NB4 (cell line): ENCODE measurements at regions not wholly inside any gene's neighbourhood (a gene's known extent, or its start where the extent isn't known, plus 50 kb on each side); places are given as distances from the start of the nearest gene placed in this dataset.

ENCODE experiments used
- DNase-seq: peaks from one replicate; pipeline ENCODE4 v3.0.0; 2010; ENCODE audit warnings: low read depth
- H3K4me3 ChIP-seq: one replicate; pipeline ENCODE4 v1.5.1; 2011; ENCODE audit warnings: mild to moderate bottlenecking, low read depth, low read length, moderate library complexity
- MYC ChIP-seq: IDR thresholded peaks from 2 replicates; pipeline ENCODE4 v1.6.1; 2011; ENCODE audit warnings: low read depth, low read length
- POLR2A ChIP-seq: IDR thresholded peaks from 2 replicates; pipeline ENCODE4 v1.6.1; 2011; ENCODE audit warnings: mild to moderate bottlenecking; ENCODE audit not compliant: insufficient read length; ENCODE audit errors: extremely low read depth
- TF ChIP-seq, protein P1 (sequence below): IDR thresholded peaks from 2 replicates; pipeline ENCODE4 v1.6.1; 2011; ENCODE audit warnings: low read depth, low read length
- TF ChIP-seq, protein P2 (sequence below): IDR thresholded peaks from one replicate; pipeline ENCODE4 v1.5.1; 2012; ENCODE audit warnings: low read depth, low read length

DNA sequence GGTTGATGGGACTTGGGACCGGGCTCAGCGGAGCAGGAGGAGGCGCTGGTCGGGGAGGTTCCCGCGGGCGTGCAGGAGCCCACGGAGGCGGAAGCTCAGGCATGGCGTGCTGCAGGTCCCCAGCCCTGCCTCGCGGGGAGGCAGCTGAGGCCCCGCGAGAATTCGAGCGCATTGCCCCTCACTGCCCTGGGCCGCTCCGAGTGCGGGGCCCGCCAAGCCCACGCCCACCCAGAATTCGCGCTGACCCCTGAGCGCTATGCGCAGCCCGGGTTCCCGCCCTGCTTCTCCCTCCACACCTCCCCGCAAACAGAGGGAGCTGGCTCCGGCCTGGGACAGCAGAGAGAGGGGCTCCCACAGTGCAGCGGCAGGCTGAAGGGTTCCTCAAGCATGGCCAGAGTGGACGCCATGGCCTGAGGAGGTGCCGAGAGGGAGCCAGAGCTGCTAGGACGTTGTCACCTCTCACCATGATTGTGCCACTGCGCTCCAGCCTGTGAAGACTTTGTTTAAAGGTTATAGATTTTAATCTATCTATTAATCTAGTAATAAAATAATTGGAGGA, 357.2 kb upstream of the RGPD4 start:
- H3K4me3 ChIP-seq = no peak overlapping the region
- no peak for DNase-seq
- no peak for TF ChIP-seq MYC
- TF ChIP-seq, protein P1, sequence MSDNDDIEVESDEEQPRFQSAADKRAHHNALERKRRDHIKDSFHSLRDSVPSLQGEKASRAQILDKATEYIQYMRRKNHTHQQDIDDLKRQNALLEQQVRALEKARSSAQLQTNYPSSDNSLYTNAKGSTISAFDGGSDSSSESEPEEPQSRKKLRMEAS = no peak
- TF ChIP-seq POLR2A = no peak
- TF ChIP-seq, protein P2, sequence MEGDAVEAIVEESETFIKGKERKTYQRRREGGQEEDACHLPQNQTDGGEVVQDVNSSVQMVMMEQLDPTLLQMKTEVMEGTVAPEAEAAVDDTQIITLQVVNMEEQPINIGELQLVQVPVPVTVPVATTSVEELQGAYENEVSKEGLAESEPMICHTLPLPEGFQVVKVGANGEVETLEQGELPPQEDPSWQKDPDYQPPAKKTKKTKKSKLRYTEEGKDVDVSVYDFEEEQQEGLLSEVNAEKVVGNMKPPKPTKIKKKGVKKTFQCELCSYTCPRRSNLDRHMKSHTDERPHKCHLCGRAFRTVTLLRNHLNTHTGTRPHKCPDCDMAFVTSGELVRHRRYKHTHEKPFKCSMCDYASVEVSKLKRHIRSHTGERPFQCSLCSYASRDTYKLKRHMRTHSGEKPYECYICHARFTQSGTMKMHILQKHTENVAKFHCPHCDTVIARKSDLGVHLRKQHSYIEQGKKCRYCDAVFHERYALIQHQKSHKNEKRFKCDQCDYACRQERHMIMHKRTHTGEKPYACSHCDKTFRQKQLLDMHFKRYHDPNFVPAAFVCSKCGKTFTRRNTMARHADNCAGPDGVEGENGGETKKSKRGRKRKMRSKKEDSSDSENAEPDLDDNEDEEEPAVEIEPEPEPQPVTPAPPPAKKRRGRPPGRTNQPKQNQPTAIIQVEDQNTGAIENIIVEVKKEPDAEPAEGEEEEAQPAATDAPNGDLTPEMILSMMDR = no peak

- TF ChIP-seq MYC (no peak), POLR2A (no peak)
- TF ChIP-seq, protein P2 = no peak
- TF ChIP-seq, protein P1 = no peak
- no peak for DNase-seq
Measured at GRCh38 chr2:107473150-107473549, 353.5 kb upstream of the RGPD4 start.

GRCh38 chr2:107475859-107476258, 350.8 kb upstream of the RGPD4 start:
- DNase-seq = no peak
- TF ChIP-seq, protein P2 = no peak
- no peak for TF ChIP-seq POLR2A
- TF ChIP-seq MYC = no peak
- TF ChIP-seq, protein P1 = no peak
- H3K4me3 ChIP-seq = no peak overlapping the region

More at GRCh38 chr2:107473150-107473549, 353.5 kb upstream of the RGPD4 start:
- no peak overlapping the region for H3K4me3 ChIP-seq

DNA sequence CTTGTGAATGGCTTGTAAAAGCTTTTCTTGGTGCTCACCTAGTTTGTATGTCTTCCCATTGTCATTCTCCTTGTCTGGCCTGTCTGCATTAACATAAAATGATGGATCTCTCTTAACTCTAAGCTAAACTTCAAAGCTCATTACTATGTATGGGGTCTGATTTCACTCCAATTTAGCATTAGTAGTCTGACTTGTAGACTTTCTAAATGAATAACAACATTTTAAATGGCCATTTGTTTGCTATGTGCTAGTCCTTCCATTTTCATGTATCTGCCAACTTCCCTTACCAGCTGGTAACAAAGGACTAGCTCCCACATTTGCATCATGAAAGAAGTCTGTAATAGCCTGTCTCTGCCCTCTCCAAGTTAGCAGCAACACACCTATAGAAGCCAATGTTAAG, 324.2 kb upstream of the RGPD4 start:
- no peak for DNase-seq
- TF ChIP-seq, protein P2 = no peak
- TF ChIP-seq POLR2A = no peak
- no peak for TF ChIP-seq MYC
- TF ChIP-seq, protein P1 = no peak
- no peak overlapping the region for H3K4me3 ChIP-seq

DNA sequence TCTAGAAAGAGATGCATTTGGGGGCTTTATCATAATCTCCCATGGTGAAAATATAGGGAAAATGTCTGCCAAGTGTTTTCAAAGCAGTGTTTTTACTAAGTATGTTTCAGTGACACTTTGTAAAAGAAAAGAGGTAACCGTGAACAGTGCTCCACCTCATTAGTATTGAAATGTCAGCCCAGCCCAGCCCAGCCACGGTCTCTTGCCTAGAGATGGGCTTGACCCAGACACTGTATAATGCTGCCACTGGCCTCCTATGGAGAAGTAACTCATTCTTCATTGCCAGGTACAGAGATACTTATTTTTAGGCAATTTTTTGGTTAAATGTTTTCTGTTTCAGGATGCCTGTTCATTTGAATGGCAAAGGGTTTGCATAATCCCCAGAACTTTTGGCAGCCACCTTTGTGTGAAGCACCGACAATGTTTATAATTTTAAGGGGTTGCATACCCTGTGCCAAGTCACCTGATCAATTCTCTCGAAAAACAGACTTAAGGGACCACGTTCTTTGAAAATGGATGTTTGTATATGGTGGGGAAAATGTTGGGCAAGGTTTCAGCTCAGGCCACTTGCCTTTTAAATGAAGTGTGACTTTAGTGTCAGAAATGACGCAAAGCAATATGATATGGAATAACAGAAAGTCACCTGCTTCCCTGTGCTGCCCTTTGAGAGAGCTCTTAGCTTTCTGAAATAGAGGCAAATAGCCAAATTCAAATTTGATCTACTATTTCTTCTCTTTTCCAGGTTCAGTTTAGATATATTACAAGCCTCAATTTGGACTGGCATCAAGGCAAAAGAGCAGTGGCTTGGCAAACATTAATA, 314.5 kb upstream of the RGPD4 start:
- TF ChIP-seq, protein P2 = no peak
- no peak for TF ChIP-seq POLR2A
- TF ChIP-seq, protein P1 = no peak
- no peak for TF ChIP-seq MYC
- no peak overlapping the region for H3K4me3 ChIP-seq
- no peak for DNase-seq
